Spleen (tissue), 11 donors: ENCODE measurements at regions not wholly inside any gene's neighbourhood (a gene's known extent, or its start where the extent isn't known, plus 50 kb on each side); places are given as distances from the start of the nearest gene placed in this dataset.

Experiments
- DNase-seq: peaks from one replicate; pipeline ENCODE4 v3.0.0-alpha.2; 2020
- H3K27ac ChIP-seq, 8 donors: fragments of 200-600 bp; sonication (generic) in 7 of 8; 1 replicate in 4 of 8; 2 replicates in 4 of 8; pipeline versions ENCODE4 v1.5.0 to v1.8.0; 2016 to 2021; ENCODE audit warnings: inconsistent platforms in 4 of 8, mild to moderate bottlenecking in 4 of 8, moderate library complexity in 1 of 8
- H3K27me3 ChIP-seq, 7 donors: fragments of 200-600 bp; sonication (generic) in 6 of 7; replicated peaks in 1 of 7; 1 replicate in 4 of 7; 2 replicates in 3 of 7; pipeline versions ENCODE4 v1.5.0 to v1.8.0; 2016 to 2021; ENCODE audit warnings: inconsistent platforms in 3 of 7, mild to moderate bottlenecking in 1 of 7
- H3K36me3 ChIP-seq, 6 donors: fragments of 200-600 bp; sonication (generic) in 5 of 6; 1 replicate in 4 of 6; 2 replicates in 2 of 6; pipeline versions ENCODE4 v1.5.0 to v1.8.0; 2016 to 2021; ENCODE audit warnings: inconsistent platforms in 2 of 6
- H3K4me1 ChIP-seq, 6 donors: fragments of 200-600 bp; sonication (generic) in 5 of 6; 1 replicate in 3 of 6; 2 replicates in 3 of 6; pipeline versions ENCODE4 v1.5.0 to v1.8.0; 2016 to 2021; ENCODE audit warnings: inconsistent platforms in 3 of 6
- H3K4me3 ChIP-seq, 8 donors: fragments of 200-600 bp; sonication (generic) in 7 of 8; 1 replicate in 4 of 8; 2 replicates in 4 of 8; pipeline versions ENCODE4 v1.5.0 to v1.8.0; 2016 to 2021; ENCODE audit warnings: inconsistent platforms in 4 of 8, mild to moderate bottlenecking in 4 of 8, moderate library complexity in 2 of 8
- H3K9me3 ChIP-seq, 8 donors: fragments of 200-600 bp; sonication (generic) in 7 of 8; 1 replicate in 4 of 8; 2 replicates in 4 of 8; pipeline versions ENCODE4 v1.5.0 to v1.8.0; 2016 to 2021; ENCODE audit warnings: inconsistent platforms in 4 of 8
- POLR2A ChIP-seq, 3 donors: fragments of 450-650 bp; IDR thresholded peaks; one replicate each; pipeline ENCODE4 v1.5.1; 2017; ENCODE audit warnings: antibody characterized with exemption in 3 of 3, mild to moderate bottlenecking in 1 of 3
- POLR2AphosphoS5 ChIP-seq, 3 donors: sonication (generic); formaldehyde crosslinking; IDR thresholded peaks; one replicate each; pipeline ENCODE4 v1.5.1; 2017; ENCODE audit warnings: antibody characterized with exemption in 3 of 3
- WGBS, 5 donors: extraction: QIAGEN DNeasy Blood & Tissue Kit in 3 of 5; methylation state at CpG; one replicate each; pipeline versions ENCODE4 v1.1.5 to v1.1.7; 2013 to 2018; 5-methylcytosine and 5-hydroxymethylcytosine counted together
- intact Hi-C: fragments of 100-400 bp; cut with DNase I; formaldehyde crosslinking; loops from one replicate; pipeline ENCODE4 v1.15.0; 2023; ENCODE audit warnings: low total_unique reads
- TF ChIP-seq, protein P1 (sequence below), 11 experiments: fragments of 200-600 bp in 7 of 11; fragments of 450-650 bp in 4 of 11; sonication (generic) in 4 of 11; IDR thresholded peaks in 8 of 11; conservative IDR thresholded peaks in 3 of 11; 1 replicate in 7 of 11; 2 replicates in 4 of 11; pipeline versions ENCODE4 v1.4.0 to v1.8.0; 2016 to 2021; ENCODE audit warnings: antibody characterized with exemption in 11 of 11, inconsistent platforms in 4 of 11, mild to moderate bottlenecking in 1 of 11
- donor health status: healthy with polysubstance abuse.
- donor health status: DM: no; HTN: no; CAD: no; lungs with moderate emphysema.
- donor health status: DM: no; HTN: no; CAD: no.
- donor health status: Bipolar disorder and iron deficiency.
- donor health status: healthy.
- donor health status: DM: no; HTN: no; CAD: no.
- donor health status: DM: yes; HTN: yes; CAD: no.

DNA sequence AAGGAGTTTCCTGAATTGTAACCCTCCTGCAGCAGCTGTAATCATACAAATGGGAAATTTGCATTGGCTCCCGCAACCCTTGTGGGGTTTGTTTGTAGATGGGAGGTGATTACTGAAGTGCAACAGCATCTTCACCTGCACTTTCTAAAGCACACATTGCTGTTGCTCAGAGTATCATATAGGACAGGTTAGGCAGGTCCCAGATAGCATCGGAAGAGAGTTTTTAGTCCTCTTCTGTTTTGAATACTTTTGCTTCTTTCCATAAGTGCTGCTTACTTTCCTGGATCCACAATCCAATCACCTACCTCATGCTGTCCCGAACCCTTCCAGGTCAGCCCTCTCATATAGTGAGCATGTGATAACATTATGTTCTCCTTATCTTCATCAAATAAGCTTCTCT is 300.4 kb downstream of the PTPRC start:
- Histone ChIP-seq H3K4me1 (peaks cover 0 to 39% (median 21%) of the 10 kb centered on the region in 6 donors), H3K36me3 (no peaks in the 10 kb centered on the region), H3K9me3 (peaks cover 0 to 3% (median 0%) of the 10 kb centered on the region in 8 donors), H3K27ac (no peak overlapping the region), H3K4me3 (no peak overlapping the region), H3K27me3 (no peaks in the 10 kb centered on the region)
- no peak for DNase-seq
- TF ChIP-seq POLR2A (IDR thresholded peaks at IDR 0.05) (no peak), POLR2AphosphoS5 (IDR thresholded peaks at IDR 0.05) (no peak)
- TF ChIP-seq, protein P1, sequence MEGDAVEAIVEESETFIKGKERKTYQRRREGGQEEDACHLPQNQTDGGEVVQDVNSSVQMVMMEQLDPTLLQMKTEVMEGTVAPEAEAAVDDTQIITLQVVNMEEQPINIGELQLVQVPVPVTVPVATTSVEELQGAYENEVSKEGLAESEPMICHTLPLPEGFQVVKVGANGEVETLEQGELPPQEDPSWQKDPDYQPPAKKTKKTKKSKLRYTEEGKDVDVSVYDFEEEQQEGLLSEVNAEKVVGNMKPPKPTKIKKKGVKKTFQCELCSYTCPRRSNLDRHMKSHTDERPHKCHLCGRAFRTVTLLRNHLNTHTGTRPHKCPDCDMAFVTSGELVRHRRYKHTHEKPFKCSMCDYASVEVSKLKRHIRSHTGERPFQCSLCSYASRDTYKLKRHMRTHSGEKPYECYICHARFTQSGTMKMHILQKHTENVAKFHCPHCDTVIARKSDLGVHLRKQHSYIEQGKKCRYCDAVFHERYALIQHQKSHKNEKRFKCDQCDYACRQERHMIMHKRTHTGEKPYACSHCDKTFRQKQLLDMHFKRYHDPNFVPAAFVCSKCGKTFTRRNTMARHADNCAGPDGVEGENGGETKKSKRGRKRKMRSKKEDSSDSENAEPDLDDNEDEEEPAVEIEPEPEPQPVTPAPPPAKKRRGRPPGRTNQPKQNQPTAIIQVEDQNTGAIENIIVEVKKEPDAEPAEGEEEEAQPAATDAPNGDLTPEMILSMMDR (IDR thresholded peaks at IDR 0.05 in 8 of 11, conservative IDR thresholded peaks at IDR 0.05 in 3 of 11), result no peak
- 84 to 92% (median 90%) methylated on average over 3 of the region's 3 CpGs for WGBS, 5 donors
- intact Hi-C loops, result no loop called here

DNA sequence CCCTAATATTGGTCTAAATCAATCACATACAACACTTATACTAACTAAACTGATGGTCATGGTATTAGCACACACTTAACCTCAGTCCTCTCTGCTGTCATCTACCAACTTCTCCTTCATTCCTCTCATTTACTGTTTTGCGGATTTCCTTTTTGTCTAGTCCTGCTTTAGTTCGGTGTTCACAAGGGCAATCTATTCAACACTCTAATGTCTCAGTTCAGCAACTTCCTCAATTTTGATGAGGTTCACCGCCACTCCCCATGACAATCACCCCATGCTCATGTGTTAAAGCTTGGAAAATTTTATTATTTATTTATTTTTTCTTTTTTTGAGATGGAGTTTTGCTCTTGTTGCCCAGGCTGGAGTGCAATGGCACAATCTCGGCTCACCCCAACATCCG is 301.1 kb downstream of the PTPRC start:
- TF ChIP-seq, protein P1 (IDR thresholded peaks at IDR 0.05 in 8 of 11, conservative IDR thresholded peaks at IDR 0.05 in 3 of 11), result no peak
- TF ChIP-seq POLR2A (IDR thresholded peaks at IDR 0.05) (no peak), POLR2AphosphoS5 (IDR thresholded peaks at IDR 0.05) (no peak)
- intact Hi-C loops, result no loop called here
- Histone ChIP-seq H3K9me3 (peaks cover 0 to 3% (median 0%) of the 10 kb centered on the region in 8 donors), H3K27me3 (no peaks in the 10 kb centered on the region), H3K4me1 (peaks cover 0 to 33% (median 15%) of the 10 kb centered on the region in 6 donors), H3K4me3 (no peak overlapping the region), H3K27ac (no peak overlapping the region), H3K36me3 (no peaks in the 10 kb centered on the region)
- 78 to 88% (median 80%) methylated on average over 5 of the region's 5 CpGs for WGBS, 5 donors
- no peak for DNase-seq

DNA sequence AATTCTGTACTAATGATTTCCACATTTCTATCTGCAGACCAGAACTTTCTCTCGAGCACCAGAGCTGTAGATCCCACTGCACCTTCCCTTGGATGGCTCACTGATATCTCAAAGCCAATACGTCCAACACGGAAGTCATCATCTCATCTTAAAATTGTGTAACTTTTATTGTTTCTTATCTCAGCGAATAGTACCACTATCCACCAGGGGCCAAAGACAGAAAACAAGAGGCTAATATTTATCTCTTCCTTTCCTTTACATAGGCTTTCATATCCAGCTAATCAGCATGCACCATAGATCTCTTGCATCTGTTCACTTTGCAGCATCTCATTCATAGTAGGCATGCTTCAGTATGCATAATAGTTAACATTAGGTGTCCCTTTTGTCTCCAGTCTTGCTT is 303.6 kb downstream of the PTPRC start:
- no peaks in the 10 kb centered on the region for H3K27me3 ChIP-seq
- WGBS, 5 donors, result 90 to 98% (median 91%) methylated on average over 4 of the region's 4 CpGs
- H3K9me3 ChIP-seq, result peaks cover 0 to 3% (median 0%) of the 10 kb centered on the region in 8 donors
- no peak overlapping the region for H3K27ac ChIP-seq
- no peak for DNase-seq
- TF ChIP-seq POLR2A (IDR thresholded peaks at IDR 0.05), result no peak
- TF ChIP-seq, protein P1 (IDR thresholded peaks at IDR 0.05 in 8 of 11, conservative IDR thresholded peaks at IDR 0.05 in 3 of 11), result no peak
- no peak for TF ChIP-seq POLR2AphosphoS5 (IDR thresholded peaks at IDR 0.05)
- H3K4me1 ChIP-seq, result peaks cover 0 to 9% (median 0%) of the 10 kb centered on the region in 6 donors
- H3K36me3 ChIP-seq, result no peaks in the 10 kb centered on the region
- H3K4me3 ChIP-seq, result no peak overlapping the region
- intact Hi-C loops, result no loop called here

DNA sequence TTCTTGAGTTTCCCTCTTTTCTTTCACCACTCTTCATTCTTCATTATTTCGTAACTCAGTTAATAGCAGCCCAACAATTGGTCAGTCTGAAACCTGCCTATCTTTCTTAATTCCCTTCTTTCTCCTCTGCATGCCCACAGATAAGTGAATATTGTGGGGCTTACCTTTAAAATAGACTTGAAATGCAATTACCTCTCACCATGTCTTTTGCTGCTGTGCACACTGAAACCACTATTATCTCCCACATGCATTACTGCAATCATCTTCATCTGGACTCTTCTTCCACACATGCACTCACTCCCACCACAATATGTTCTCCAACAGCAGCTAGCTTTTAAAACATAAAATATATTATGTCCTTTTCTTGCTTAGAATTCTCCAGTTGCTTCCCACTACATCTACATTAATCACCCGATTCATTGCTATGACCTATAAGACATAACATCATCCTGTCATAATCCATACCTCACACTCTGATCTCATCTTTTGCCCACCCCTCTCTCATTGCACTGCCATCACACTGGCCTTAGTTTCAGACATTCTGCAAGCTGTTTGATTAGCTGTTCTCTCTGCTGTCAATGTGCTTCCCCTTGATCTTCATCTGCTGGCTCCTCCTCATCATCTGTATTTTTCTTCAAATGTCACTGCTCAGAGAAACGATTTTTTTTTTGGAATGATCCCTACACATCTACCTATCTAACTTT is 304.8 kb downstream of the PTPRC start:
- WGBS, 5 donors, result 80 to 88% (median 81%) methylated on average over 3 of the region's 3 CpGs

More for the DNA sequence above, 304.8 kb downstream of the PTPRC start:
- no peaks in the 10 kb centered on the region for H3K27me3 ChIP-seq
- no peak for TF ChIP-seq POLR2A (IDR thresholded peaks at IDR 0.05)
- TF ChIP-seq POLR2AphosphoS5 (IDR thresholded peaks at IDR 0.05), result no peak
- DNase-seq, result no peak
- intact Hi-C loops, result no loop called here
- no peak overlapping the region for H3K27ac ChIP-seq
- H3K9me3 ChIP-seq, result peaks cover 0 to 3% (median 0%) of the 10 kb centered on the region in 8 donors
- H3K4me3 ChIP-seq, result no peak overlapping the region
- H3K4me1 ChIP-seq, result no peaks in the 10 kb centered on the region
- H3K36me3 ChIP-seq, result no peaks in the 10 kb centered on the region
